Keratinocyte (primary cell): ENCODE measurements at regions not wholly inside any gene's neighbourhood (a gene's known extent, or its start where the extent isn't known, plus 50 kb on each side); places are given as distances from the start of the nearest gene placed in this dataset.

Experiments used
- DNase-seq: peaks from one replicate; pipeline ENCODE4 v3.0.0-alpha.2; 2011; ENCODE audit warnings: low read depth, missing footprints, low spot score
- FAIRE-seq: peaks from 2 replicates; lab custom pipeline; 2011; peaks lifted over from hg19 to GRCh38; lab: Jason Lieb, UNC
- H2AFZ ChIP-seq: 2 replicates; pipeline ENCODE4 v1.6.0; 2012; ENCODE audit warnings: low read length, control low read depth, inconsistent platforms; ENCODE audit not compliant: control insufficient read depth
- H3K27ac ChIP-seq: 2 replicates; pipeline ENCODE4 v1.5.1; 2011; ENCODE audit warnings: low read length; ENCODE audit not compliant: control insufficient read depth, insufficient read depth
- H3K27me3 ChIP-seq: 3 replicates; pipeline ENCODE4 v1.6.0; 2011; ENCODE audit warnings: low read length; ENCODE audit not compliant: control insufficient read depth, insufficient read depth; ENCODE audit errors: extremely low read depth
- H3K36me3 ChIP-seq, 2 experiments: 2 replicates in 1 of 2; 3 replicates in 1 of 2; pipeline ENCODE4 v1.5.1; 2011; ENCODE audit warnings: low read length in 2 of 2, mild to moderate bottlenecking in 1 of 2; ENCODE audit not compliant: control insufficient read depth in 2 of 2, insufficient read depth in 2 of 2; ENCODE audit errors: extremely low read depth in 1 of 2
- H3K4me1 ChIP-seq: 3 replicates; pipeline ENCODE4 v1.5.1; 2011; ENCODE audit warnings: low read length; ENCODE audit not compliant: control insufficient read depth, insufficient read depth; ENCODE audit errors: extremely low read depth
- H3K4me2 ChIP-seq: 3 replicates; pipeline ENCODE4 v1.6.0; 2011; ENCODE audit warnings: low read depth, low read length; ENCODE audit not compliant: control insufficient read depth, insufficient read depth; ENCODE audit errors: extremely low read depth
- H3K4me3 ChIP-seq, 3 experiments: fragments of 200-600 bp in 1 of 3; sonication (generic) in 1 of 3; 2 replicates in 2 of 3; 3 replicates in 1 of 3; pipeline ENCODE4 v1.5.1; 2011 to 2016; ENCODE audit warnings: low read length in 3 of 3, mild to moderate bottlenecking in 3 of 3, control low read depth in 2 of 3, inconsistent platforms in 1 of 3, low read depth in 1 of 3, mixed read lengths in 1 of 3, mixed run types in 1 of 3, moderate library complexity in 1 of 3; ENCODE audit not compliant: control insufficient read depth in 2 of 3, insufficient read depth in 2 of 3; ENCODE audit errors: extremely low read depth in 1 of 3
- H3K79me2 ChIP-seq: 2 replicates; pipeline ENCODE4 v1.6.0; 2012; ENCODE audit warnings: low read length; ENCODE audit not compliant: control insufficient read depth, insufficient read depth
- H3K9ac ChIP-seq: 3 replicates; pipeline ENCODE4 v1.6.0; 2011; ENCODE audit warnings: low read length; ENCODE audit not compliant: control insufficient read depth, insufficient read depth; ENCODE audit errors: extremely low read depth
- H3K9me1 ChIP-seq: 3 replicates; pipeline ENCODE4 v1.6.0; 2011; ENCODE audit warnings: low read length; ENCODE audit not compliant: control insufficient read depth, insufficient read depth; ENCODE audit errors: extremely low read depth
- H3K9me3 ChIP-seq: 2 replicates; pipeline ENCODE4 v1.5.1; 2012; ENCODE audit warnings: low read depth, low read length; ENCODE audit not compliant: control insufficient read depth
- H4K20me1 ChIP-seq: 3 replicates; pipeline ENCODE4 v1.6.0; 2011; ENCODE audit warnings: low read length; ENCODE audit not compliant: control insufficient read depth, insufficient read depth; ENCODE audit errors: extremely low read depth
- EZH2 ChIP-seq: IDR thresholded peaks from one replicate; pipeline ENCODE4 v1.6.1; 2012; ENCODE audit warnings: inconsistent platforms, mild to moderate bottlenecking, low read length, moderate library complexity
- dilution Hi-C: fragments of 300-500 bp; cut with MboI; formaldehyde crosslinking; loops from one replicate; pipeline ENCODE4 v1.7.0; 2020; ENCODE audit warnings: low sequenced_read_pairs; ENCODE audit not compliant: extremely low pct_ligation_motif_present
- TF ChIP-seq, protein P1 (sequence below), 3 experiments: IDR thresholded peaks in 1 of 3; conservative IDR thresholded peaks in 1 of 3; optimal IDR thresholded peaks in 1 of 3; 2 replicates in 2 of 3; 3 replicates in 1 of 3; pipeline versions ENCODE3 to v1.5.1; 2011; ENCODE audit warnings: low read length in 3 of 3, mild to moderate bottlenecking in 3 of 3, moderate library complexity in 2 of 3, control low read depth in 1 of 3, inconsistent platforms in 1 of 3; ENCODE audit not compliant: insufficient read depth in 2 of 3; ENCODE audit errors: extremely low read depth in 1 of 3

DNA sequence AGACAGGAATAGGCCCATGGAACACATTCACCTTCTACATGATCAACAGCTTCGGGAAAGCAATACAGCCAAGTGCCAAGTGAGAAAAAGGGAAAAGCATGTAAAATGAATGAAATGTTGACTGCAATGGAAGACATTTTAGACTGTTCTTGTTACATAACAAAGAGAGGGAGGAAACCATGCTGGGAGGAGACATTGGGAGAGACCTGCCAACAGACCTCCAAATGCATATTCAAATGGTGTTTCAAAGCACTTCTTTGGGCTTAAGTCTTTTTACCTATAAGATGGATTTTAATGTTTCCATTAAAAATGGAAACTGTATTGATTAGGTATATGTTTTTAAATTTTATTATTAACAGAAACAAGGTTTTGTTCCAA, 350.0 kb upstream of the THBS1 start:
- Histone ChIP-seq H3K9me3 (no peaks in the 10 kb centered on the region), H4K20me1 (no peaks in the 10 kb centered on the region), H3K4me2 (no peak overlapping the region), H2AFZ (no peak overlapping the region), H3K79me2 (no peaks in the 10 kb centered on the region), H3K9ac (no peak overlapping the region), H3K27me3 (no peaks in the 10 kb centered on the region), H3K36me3 (no peaks in the 10 kb centered on the region), H3K4me3 (no peak overlapping the region), H3K27ac (no peak overlapping the region), H3K9me1 (no peaks in the 10 kb centered on the region), H3K4me1 (peaks cover 40% of the 10 kb centered on the region)
- DNase-seq (no peak), FAIRE-seq (no peak)
- no peak for TF ChIP-seq EZH2
- TF ChIP-seq, protein P1, sequence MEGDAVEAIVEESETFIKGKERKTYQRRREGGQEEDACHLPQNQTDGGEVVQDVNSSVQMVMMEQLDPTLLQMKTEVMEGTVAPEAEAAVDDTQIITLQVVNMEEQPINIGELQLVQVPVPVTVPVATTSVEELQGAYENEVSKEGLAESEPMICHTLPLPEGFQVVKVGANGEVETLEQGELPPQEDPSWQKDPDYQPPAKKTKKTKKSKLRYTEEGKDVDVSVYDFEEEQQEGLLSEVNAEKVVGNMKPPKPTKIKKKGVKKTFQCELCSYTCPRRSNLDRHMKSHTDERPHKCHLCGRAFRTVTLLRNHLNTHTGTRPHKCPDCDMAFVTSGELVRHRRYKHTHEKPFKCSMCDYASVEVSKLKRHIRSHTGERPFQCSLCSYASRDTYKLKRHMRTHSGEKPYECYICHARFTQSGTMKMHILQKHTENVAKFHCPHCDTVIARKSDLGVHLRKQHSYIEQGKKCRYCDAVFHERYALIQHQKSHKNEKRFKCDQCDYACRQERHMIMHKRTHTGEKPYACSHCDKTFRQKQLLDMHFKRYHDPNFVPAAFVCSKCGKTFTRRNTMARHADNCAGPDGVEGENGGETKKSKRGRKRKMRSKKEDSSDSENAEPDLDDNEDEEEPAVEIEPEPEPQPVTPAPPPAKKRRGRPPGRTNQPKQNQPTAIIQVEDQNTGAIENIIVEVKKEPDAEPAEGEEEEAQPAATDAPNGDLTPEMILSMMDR (optimal IDR thresholded peaks at IDR 0.05 in 1 of 3, IDR thresholded peaks at IDR 0.05 in 1 of 3, conservative IDR thresholded peaks at IDR 0.05 in 1 of 3; ENCODE audit: extremely low read depth in 1 of 3, insufficient read depth in 2 of 3, low read length in 3 of 3): no peak
- dilution Hi-C loops: no loop called here

DNA sequence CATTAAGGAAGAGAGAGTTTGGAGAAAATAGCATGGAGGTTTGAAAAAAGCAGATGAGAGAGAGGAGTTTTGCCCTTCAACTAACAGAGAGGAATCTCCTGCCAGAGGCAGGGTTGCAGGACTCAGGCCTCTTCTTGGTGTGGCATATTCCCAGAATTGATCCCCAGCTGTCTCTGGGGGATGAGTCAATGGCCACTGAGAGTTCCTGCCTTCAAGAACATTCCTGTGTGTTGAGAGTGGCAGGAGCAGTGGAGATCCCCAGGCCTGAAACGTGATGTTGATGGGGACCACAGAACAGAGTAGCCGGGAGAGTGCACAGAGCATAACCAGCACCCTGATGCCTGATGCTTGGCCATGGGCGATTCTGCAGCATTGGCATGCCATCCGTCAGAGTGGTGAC, 348.4 kb upstream of the THBS1 start:
- H2AFZ ChIP-seq: no peak overlapping the region
- H3K4me1 ChIP-seq: peaks cover 40% of the 10 kb centered on the region
- no peaks in the 10 kb centered on the region for H3K27me3 ChIP-seq
- peak; percentile 97 for FAIRE-seq
- no peaks in the 10 kb centered on the region for H4K20me1 ChIP-seq
- no peak for TF ChIP-seq EZH2
- TF ChIP-seq, protein P1 (optimal IDR thresholded peaks at IDR 0.05 in 1 of 3, IDR thresholded peaks at IDR 0.05 in 1 of 3, conservative IDR thresholded peaks at IDR 0.05 in 1 of 3; ENCODE audit: extremely low read depth in 1 of 3, insufficient read depth in 2 of 3, low read length in 3 of 3): no peak
- peak overlapping the region; percentile 9 for H3K4me2 ChIP-seq
- no peaks in the 10 kb centered on the region for H3K9me1 ChIP-seq
- peak overlapping the region; percentile 35 for H3K9ac ChIP-seq
- no peaks in the 10 kb centered on the region for H3K36me3 ChIP-seq
- DNase-seq: peak; percentile 81
- no peaks in the 10 kb centered on the region for H3K79me2 ChIP-seq
- H3K9me3 ChIP-seq: no peaks in the 10 kb centered on the region
- H3K27ac ChIP-seq: peak overlapping the region; percentile 68
- no peak overlapping the region for H3K4me3 ChIP-seq
- dilution Hi-C loops: no loop called here
